NT2/D1 (cell line): ENCODE measurements at regions not wholly inside any gene's neighbourhood (a gene's known extent, or its start where the extent isn't known, plus 50 kb on each side); places are given as distances from the start of the nearest gene placed in this dataset.
"Not testable (repeated sequence)": the region's sequence is repeated elsewhere in the genome, so short reads cannot be mapped to it uniquely, and the experiment has no call there.

Source experiments
- SUZ12 ChIP-seq: IDR thresholded peaks from 2 replicates; pipeline ENCODE4 v1.6.1; 2011; ENCODE audit not compliant: insufficient read length, insufficient read depth; ENCODE audit errors: extremely low read depth
- ZNF274 ChIP-seq: IDR thresholded peaks from 2 replicates; pipeline ENCODE4 v1.6.1; 2011; ENCODE audit warnings: mild to moderate bottlenecking, low read depth, low read length

DNA sequence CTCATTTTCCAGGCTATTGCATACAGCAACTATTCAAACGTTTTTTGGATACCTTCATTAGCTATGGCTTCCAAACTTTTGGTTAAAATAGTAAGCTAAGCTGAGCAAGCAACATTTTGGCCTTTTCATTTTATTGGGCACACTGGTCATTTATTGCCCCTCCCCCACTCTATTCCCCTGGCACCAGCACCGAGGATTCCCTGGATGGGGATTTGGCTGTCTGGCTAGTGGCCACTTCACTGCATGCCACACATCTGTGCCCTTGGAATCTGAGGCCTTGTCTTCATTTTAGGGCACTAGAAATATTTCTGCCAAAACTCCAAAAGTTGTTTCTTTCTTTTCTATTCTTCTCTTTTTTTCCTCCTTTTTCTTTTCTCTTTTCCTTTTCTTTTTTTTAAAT lies 980.7 kb downstream of the LTN1 start:
- TF ChIP-seq SUZ12, ZNF274: not testable (repeated sequence)
